ENCODE measurements at regions not wholly inside any gene's neighbourhood (a gene's known extent, or its start where the extent isn't known, plus 50 kb on each side); places are given as distances from the start of the nearest gene placed in this dataset.
"Not testable (repeated sequence)": the region's sequence is repeated elsewhere in the genome, so short reads cannot be mapped to it uniquely, and the experiment has no call there.

DNA sequence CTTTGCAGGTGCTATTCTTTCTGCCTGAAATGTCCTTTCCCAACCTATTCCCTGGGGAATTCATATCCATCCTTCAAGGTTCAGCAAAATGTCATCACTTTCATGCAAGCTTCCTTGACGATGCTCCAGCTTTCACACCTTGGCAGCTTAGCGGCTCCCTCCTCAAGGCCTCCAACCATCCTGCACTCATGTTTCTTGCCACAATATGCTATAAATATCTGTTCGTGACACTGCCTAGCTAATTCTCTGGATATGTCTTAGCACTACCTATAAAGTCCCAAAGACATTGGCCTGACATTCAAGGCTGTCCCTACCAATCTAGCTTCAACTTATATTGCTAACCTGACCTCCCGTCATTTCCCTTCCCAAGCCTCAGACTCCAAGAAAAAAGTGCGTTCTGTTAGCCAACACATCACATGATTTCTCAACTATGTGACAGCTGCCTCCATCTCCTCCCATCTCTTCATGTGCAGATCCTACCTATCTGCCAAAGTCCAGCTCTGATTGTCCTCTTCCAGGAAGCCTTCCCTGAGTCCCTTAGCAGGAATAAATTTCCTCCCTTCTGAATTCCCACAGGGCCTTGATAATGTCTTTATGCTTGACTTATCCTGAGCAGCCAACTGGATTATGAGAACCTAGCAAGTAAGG lies 359.9 kb upstream of the F9 start:
- Histone ChIP-seq H3K36me3 (ENCODE audit: insufficient read depth, low read length) (no peaks in the 10 kb centered on the region), H3K4me3 (ENCODE audit: low read depth in 1 of 2, low read length in 2 of 2) (no peak overlapping the region), H3K4me1 (ENCODE audit: insufficient read depth, low read length) (no peaks in the 10 kb centered on the region), H3K9ac (ENCODE audit: low read length) (no peak overlapping the region), H3K9me3 (ENCODE audit: low read length) (no peaks in the 10 kb centered on the region), H3K27me3 (ENCODE audit: control insufficient read depth in 1 of 2, insufficient read depth in 2 of 2, low read length in 2 of 2) (no peaks in the 10 kb centered on the region), H3K27ac (ENCODE audit: low read depth, low read length) (no peak overlapping the region)

DNA sequence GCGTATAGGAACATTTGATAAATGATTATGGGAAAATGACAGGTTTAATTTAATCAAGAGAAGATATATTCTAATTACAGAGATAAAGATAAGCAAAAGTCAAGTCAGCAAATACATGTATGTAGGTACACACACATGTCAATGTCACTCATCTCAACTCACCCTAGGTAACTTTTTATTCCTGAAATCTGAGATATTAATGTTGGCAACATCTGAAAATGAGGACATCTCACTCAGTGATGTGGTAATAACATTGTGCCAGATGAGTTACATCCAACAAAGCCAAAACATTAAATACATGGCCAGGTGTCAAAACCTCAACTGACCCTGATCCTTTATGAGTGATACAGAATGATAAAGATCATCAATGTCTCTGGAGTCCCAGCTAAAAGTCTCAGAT lies 363.3 kb upstream of the F9 start:
- H3K27ac ChIP-seq (ENCODE audit: low read depth, low read length): no peak overlapping the region

DNA sequence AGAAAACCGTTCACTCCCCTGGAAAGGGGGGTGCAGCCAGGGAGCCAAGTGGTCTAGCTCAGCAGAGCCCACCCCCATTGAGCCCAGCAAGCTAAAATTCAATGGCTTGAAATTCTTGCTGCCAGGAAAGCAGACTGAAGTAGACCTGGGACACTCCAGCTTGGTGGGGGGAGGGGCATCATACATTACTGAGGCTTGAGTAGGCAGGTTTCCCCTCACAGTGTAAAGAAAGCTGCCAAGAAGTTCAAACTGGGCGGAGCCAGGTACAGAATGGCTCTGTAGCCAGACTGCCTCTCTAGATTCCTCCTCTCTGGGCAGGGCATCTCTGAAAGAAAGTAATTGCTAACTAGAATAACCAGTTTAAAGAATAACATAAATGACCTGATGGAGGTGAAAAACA lies 372.3 kb upstream of the F9 start:
- H3K36me3 ChIP-seq (ENCODE audit: insufficient read depth, low read length): no peaks in the 10 kb centered on the region
- no peaks in the 10 kb centered on the region for H3K27me3 ChIP-seq (ENCODE audit: control insufficient read depth in 1 of 2, insufficient read depth in 2 of 2, low read length in 2 of 2)
- H3K9me3 ChIP-seq (ENCODE audit: low read length): no peaks in the 10 kb centered on the region
- H3K4me1 ChIP-seq (ENCODE audit: insufficient read depth, low read length): no peaks in the 10 kb centered on the region
- no peak overlapping the region for H3K9ac ChIP-seq (ENCODE audit: low read length)
- H3K4me3 ChIP-seq (ENCODE audit: low read depth in 1 of 2, low read length in 2 of 2): no peak overlapping the region
- no peak overlapping the region for H3K27ac ChIP-seq (ENCODE audit: low read depth, low read length)

More for the DNA sequence above, 363.3 kb upstream of the F9 start:
- no peaks in the 10 kb centered on the region for H3K27me3 ChIP-seq (ENCODE audit: control insufficient read depth in 1 of 2, insufficient read depth in 2 of 2, low read length in 2 of 2)
- H3K4me1 ChIP-seq (ENCODE audit: insufficient read depth, low read length): no peaks in the 10 kb centered on the region
- no peaks in the 10 kb centered on the region for H3K9me3 ChIP-seq (ENCODE audit: low read length)
- H3K36me3 ChIP-seq (ENCODE audit: insufficient read depth, low read length): no peaks in the 10 kb centered on the region
- H3K4me3 ChIP-seq (ENCODE audit: low read depth in 1 of 2, low read length in 2 of 2): no peak overlapping the region
- no peak overlapping the region for H3K9ac ChIP-seq (ENCODE audit: low read length)

DNA sequence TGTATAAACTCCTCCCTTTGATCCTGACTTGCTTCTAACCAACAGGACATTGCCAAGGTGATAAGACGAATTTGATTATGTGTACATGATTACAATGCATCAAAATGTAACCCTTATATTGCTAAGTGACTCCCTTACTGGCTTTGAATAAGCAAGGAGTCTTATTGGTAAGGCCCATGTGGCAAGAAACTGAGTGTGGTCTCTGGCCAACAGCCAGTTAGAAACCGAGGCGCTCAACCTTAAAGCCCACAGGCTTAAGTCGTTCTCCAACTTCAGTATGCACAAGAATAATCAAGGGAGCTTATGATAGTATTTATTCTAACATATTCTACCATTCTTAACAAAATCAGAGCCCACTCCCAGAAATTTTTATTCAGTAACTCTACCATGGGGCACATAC lies 374.2 kb upstream of the F9 start:
- no peak overlapping the region for H3K9ac ChIP-seq (ENCODE audit: low read length)

DNA sequence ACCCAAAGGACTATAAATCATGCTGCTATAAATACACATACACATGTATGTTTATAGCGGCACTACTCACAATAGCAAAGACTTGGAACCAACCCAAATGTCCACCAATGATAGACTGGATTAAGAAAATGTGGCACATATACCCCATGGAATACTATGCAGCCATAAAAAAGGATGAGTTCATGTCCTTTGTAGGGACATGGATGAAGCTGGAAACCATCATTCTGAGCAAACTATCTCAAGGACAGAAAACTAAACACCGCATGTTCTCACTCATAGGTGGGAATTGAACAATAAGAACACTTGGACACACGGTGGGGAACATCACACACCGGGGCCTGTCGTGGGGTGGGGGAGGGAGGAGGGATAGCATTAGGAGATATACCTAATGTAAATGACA lies 383.9 kb upstream of the F9 start:
- H3K9ac ChIP-seq (ENCODE audit: low read length); H3K27ac ChIP-seq (ENCODE audit: low read depth, low read length); H3K4me1 ChIP-seq (ENCODE audit: insufficient read depth, low read length); H3K27me3 ChIP-seq (ENCODE audit: control insufficient read depth in 1 of 2, insufficient read depth in 2 of 2, low read length in 2 of 2); H3K36me3 ChIP-seq (ENCODE audit: insufficient read depth, low read length); H3K9me3 ChIP-seq (ENCODE audit: low read length); H3K4me3 ChIP-seq (ENCODE audit: low read depth in 1 of 2, low read length in 2 of 2): not testable (repeated sequence)

More for the DNA sequence above, 374.2 kb upstream of the F9 start:
- no peaks in the 10 kb centered on the region for H3K9me3 ChIP-seq (ENCODE audit: low read length)
- no peaks in the 10 kb centered on the region for H3K36me3 ChIP-seq (ENCODE audit: insufficient read depth, low read length)
- no peak overlapping the region for H3K4me3 ChIP-seq (ENCODE audit: low read depth in 1 of 2, low read length in 2 of 2)
- H3K27ac ChIP-seq (ENCODE audit: low read depth, low read length): no peak overlapping the region
- H3K4me1 ChIP-seq (ENCODE audit: insufficient read depth, low read length): no peaks in the 10 kb centered on the region
- no peaks in the 10 kb centered on the region for H3K27me3 ChIP-seq (ENCODE audit: control insufficient read depth in 1 of 2, insufficient read depth in 2 of 2, low read length in 2 of 2)

DNA sequence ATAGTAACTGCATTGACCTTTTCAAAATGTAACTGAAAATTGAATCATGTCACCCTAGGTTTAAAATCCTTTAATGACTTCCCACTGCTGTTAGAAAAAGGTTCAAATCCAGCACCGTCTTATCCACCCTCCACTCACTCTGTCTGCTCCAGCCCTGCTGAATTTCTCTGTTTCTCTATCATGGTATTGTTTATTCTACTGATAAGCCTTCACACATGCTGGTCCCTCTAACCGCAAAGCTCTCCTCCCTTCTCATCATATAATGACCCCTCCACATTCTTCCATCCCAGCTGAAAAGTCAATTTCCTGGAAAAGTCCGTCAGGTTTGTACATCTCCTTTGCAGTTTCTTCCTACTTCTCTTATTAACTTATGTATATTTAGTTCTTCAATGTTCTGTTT lies 389.2 kb upstream of the F9 start:
- Histone ChIP-seq H3K9me3 (ENCODE audit: low read length) (no peaks in the 10 kb centered on the region), H3K9ac (ENCODE audit: low read length) (no peak overlapping the region)

DNA sequence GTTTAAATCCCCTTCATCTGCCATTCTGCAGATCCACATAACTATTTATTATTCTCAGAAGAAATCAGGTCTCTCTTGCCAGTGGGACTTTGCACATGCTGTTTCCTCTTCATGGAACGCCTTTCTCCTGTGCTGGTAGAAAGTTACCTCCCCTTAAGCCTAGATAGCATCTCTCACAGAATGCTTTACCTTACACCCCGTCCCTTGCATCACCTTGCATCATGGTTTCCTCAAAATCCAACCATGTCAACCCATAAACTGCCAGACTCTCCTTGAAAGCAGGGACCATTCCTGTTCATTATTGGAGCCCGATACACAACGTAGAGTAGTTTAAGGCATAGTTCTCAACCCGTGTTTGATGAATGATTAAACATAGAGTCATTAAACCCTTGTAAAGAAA lies 396.2 kb upstream of the F9 start:
- no peaks in the 10 kb centered on the region for H3K27me3 ChIP-seq (ENCODE audit: control insufficient read depth in 1 of 2, insufficient read depth in 2 of 2, low read length in 2 of 2)
- no peaks in the 10 kb centered on the region for H3K36me3 ChIP-seq (ENCODE audit: insufficient read depth, low read length)
- H3K27ac ChIP-seq (ENCODE audit: low read depth, low read length): no peak overlapping the region
- no peak overlapping the region for H3K4me3 ChIP-seq (ENCODE audit: low read depth in 1 of 2, low read length in 2 of 2)
- no peaks in the 10 kb centered on the region for H3K4me1 ChIP-seq (ENCODE audit: insufficient read depth, low read length)
- H3K9me3 ChIP-seq (ENCODE audit: low read length): no peaks in the 10 kb centered on the region
- no peak overlapping the region for H3K9ac ChIP-seq (ENCODE audit: low read length)

More for the DNA sequence above, 389.2 kb upstream of the F9 start:
- Histone ChIP-seq H3K4me3 (ENCODE audit: low read depth in 1 of 2, low read length in 2 of 2) (no peak overlapping the region), H3K36me3 (ENCODE audit: insufficient read depth, low read length) (no peaks in the 10 kb centered on the region), H3K4me1 (ENCODE audit: insufficient read depth, low read length) (no peaks in the 10 kb centered on the region), H3K27ac (ENCODE audit: low read depth, low read length) (no peak overlapping the region), H3K27me3 (ENCODE audit: control insufficient read depth in 1 of 2, insufficient read depth in 2 of 2, low read length in 2 of 2) (peaks cover 0 to 7% of the 10 kb centered on the region in 2 donors)

DNA sequence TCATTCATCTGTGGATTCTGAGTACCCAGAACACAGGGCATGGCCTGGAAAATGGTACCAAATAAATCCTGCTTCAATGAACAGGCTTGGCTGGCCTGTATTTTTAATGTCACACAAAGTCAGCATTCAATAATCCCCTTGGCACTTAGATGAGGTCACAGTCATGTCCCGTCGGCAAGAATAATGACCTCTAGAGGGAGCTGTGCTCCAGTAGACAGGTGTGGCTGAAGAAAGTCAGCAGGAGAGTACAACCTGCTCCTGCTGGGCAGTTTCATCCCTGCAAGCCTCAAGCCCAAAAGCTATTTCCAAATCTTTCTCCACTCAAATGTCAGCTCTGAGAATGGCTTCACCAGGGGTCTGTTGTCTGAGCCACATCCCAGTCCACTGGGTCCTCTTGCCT lies 404.0 kb upstream of the F9 start:
- no peak overlapping the region for H3K4me3 ChIP-seq (ENCODE audit: low read depth in 1 of 2, low read length in 2 of 2)
- H3K9me3 ChIP-seq (ENCODE audit: low read length): no peaks in the 10 kb centered on the region
- no peaks in the 10 kb centered on the region for H3K27me3 ChIP-seq (ENCODE audit: control insufficient read depth in 1 of 2, insufficient read depth in 2 of 2, low read length in 2 of 2)
- H3K4me1 ChIP-seq (ENCODE audit: insufficient read depth, low read length): no peaks in the 10 kb centered on the region
- no peak overlapping the region for H3K27ac ChIP-seq (ENCODE audit: low read depth, low read length)
- no peaks in the 10 kb centered on the region for H3K36me3 ChIP-seq (ENCODE audit: insufficient read depth, low read length)
- no peak overlapping the region for H3K9ac ChIP-seq (ENCODE audit: low read length)

DNA sequence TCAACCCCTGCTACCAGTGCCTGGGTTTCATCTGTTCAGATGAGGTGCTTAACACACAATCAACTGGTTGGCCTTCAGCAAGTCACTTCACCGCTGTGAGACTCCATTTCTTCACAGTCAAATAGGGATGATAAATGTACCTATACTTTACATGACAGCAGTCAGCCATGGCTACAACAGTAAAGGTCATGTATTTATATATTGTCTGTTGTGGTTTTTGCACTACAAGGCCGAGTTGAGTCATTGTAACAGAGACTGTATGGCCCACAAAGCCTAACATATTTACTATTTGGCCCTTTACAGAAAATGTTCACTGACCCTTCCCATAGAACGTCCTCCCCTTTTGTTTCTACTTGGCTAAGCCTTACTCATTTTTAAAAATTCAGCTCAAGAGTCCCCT lies 404.6 kb upstream of the F9 start:
- Histone ChIP-seq H3K4me3 (ENCODE audit: low read depth in 1 of 2, low read length in 2 of 2) (no peak overlapping the region), H3K27ac (ENCODE audit: low read depth, low read length) (no peak overlapping the region), H3K27me3 (ENCODE audit: control insufficient read depth in 1 of 2, insufficient read depth in 2 of 2, low read length in 2 of 2) (no peaks in the 10 kb centered on the region), H3K4me1 (ENCODE audit: insufficient read depth, low read length) (no peaks in the 10 kb centered on the region), H3K9me3 (ENCODE audit: low read length) (no peaks in the 10 kb centered on the region), H3K9ac (ENCODE audit: low read length) (no peak overlapping the region), H3K36me3 (ENCODE audit: insufficient read depth, low read length) (no peaks in the 10 kb centered on the region)

DNA sequence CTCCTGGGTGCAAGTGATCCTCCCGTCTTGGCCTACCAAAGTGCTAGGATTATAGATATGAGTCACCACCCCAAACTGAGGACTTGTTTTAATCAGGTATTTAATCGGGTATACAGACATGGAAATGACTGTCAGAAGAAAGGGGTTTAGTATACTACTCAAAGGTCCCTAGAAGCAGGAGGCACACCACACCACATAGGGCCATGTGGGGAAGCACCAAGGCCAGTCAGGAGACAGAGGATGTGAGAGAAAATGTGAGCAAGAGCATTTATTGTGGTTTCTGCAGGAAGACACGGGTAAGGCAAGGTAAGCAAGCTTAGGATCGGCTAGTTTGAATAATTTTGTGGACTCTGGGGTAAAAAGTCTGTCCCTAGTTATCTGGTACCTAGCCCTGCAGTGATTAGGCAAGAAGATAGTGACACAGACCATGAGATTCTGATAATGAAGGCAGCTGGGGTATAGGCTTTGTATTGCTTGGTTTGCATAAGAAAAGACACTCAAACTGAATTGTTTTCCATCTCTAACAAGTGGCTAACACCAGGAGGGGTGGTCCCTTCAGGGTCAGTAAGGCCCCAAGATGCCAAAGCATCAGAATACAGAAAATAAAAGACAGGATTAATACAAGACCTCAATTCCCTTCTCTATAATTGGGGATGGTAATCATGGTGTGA lies 408.8 kb upstream of the F9 start:
- Histone ChIP-seq H3K4me1 (ENCODE audit: insufficient read depth, low read length) (no peaks in the 10 kb centered on the region), H3K9me3 (ENCODE audit: low read length) (no peaks in the 10 kb centered on the region), H3K27ac (ENCODE audit: low read depth, low read length) (no peak overlapping the region), H3K4me3 (ENCODE audit: low read depth in 1 of 2, low read length in 2 of 2) (no peak overlapping the region), H3K9ac (ENCODE audit: low read length) (no peak overlapping the region), H3K36me3 (ENCODE audit: insufficient read depth, low read length) (no peaks in the 10 kb centered on the region), H3K27me3 (ENCODE audit: control insufficient read depth in 1 of 2, insufficient read depth in 2 of 2, low read length in 2 of 2) (no peaks in the 10 kb centered on the region)

DNA sequence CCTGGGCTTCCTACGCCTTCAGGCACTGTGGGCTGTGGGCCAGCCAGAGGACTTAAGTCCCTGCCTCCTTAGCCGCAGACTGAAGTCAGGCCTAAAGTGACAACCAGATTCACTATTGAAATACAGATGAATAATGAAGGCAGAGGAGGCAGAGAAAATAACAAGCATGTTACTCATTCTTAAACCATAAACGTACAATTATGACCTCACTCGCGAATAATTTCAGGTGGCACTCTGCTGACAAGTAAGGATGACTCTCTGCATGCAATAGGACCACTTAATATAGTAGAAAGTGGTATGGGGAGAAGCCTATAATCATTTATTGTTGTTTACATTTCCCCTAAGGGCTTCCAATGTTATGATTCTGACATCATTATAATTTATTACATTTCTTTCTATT lies 409.2 kb upstream of the FGF13 start:
- Histone ChIP-seq H3K36me3 (ENCODE audit: insufficient read depth, low read length) (no peaks in the 10 kb centered on the region), H3K9ac (ENCODE audit: low read length) (no peak overlapping the region), H3K27ac (ENCODE audit: low read depth, low read length) (no peak overlapping the region), H3K27me3 (ENCODE audit: control insufficient read depth in 1 of 2, insufficient read depth in 2 of 2, low read length in 2 of 2) (no peaks in the 10 kb centered on the region), H3K9me3 (ENCODE audit: low read length) (no peaks in the 10 kb centered on the region), H3K4me1 (ENCODE audit: insufficient read depth, low read length) (no peaks in the 10 kb centered on the region), H3K4me3 (ENCODE audit: low read depth in 1 of 2, low read length in 2 of 2) (no peak overlapping the region)

DNA sequence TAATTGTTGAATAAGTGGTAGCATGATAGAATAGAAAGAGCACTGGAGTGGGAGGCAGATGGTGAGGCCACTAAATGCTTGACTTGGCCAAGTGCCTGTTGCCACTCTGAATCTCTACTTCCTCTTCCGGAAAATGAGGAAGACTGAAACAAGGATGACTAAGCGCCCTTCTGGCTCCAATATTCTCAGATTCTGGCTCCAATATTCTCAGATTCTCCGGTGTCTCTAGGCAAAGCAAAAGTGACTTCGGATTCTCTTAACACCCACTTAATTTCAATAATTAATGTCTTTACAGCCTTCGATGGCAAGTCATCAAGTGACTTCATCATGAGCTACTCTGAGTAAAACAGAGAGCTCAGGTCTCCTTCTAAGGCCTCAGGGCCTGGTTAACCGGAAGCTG lies 402.2 kb upstream of the FGF13 start:
- Histone ChIP-seq H3K36me3 (ENCODE audit: insufficient read depth, low read length) (no peaks in the 10 kb centered on the region), H3K4me3 (ENCODE audit: low read depth in 1 of 2, low read length in 2 of 2) (no peak overlapping the region), H3K27ac (ENCODE audit: low read depth, low read length) (no peak overlapping the region), H3K4me1 (ENCODE audit: insufficient read depth, low read length) (peaks cover 14% of the 10 kb centered on the region), H3K9ac (ENCODE audit: low read length) (no peak overlapping the region), H3K27me3 (ENCODE audit: control insufficient read depth in 1 of 2, insufficient read depth in 2 of 2, low read length in 2 of 2) (no peaks in the 10 kb centered on the region), H3K9me3 (ENCODE audit: low read length) (no peaks in the 10 kb centered on the region)

Measured in muscle layer of colon (tissue), 2 donors.